ENCODE measurements at regions not wholly inside any gene's neighbourhood (a gene's known extent, or its start where the extent isn't known, plus 50 kb on each side); places are given as distances from the start of the nearest gene placed in this dataset.

- TF ChIP-seq ZNF462 (CRISPR knock-in tag; IDR thresholded peaks at IDR 0.05), result no peak
- TF ChIP-seq CTCF (conservative IDR thresholded peaks at IDR 0.05; ENCODE audit: low read depth in 2 of 2), result no peak
Observed at GRCh38 chr1:157287462-157287861, 149.3 kb upstream of the ETV3 start (continued).

- H3K27me3 Mint-ChIP-seq (ENCODE audit: insufficient read depth, low read depth, poor library complexity), result peaks cover 6% of the 10 kb centered on the region
- H3K4me3 ChIP-seq, result no peak overlapping the region
- no peaks in the 10 kb centered on the region for H3K36me3 Mint-ChIP-seq (ENCODE audit: low read depth)
- H3F3A ChIP-seq (replicated peaks; ENCODE audit: low read depth), result no peaks in the 10 kb centered on the region
- no peaks in the 10 kb centered on the region for H3K36me3 ChIP-seq (ENCODE audit: insufficient read depth)
- no peaks in the 10 kb centered on the region for H3K4me1 ChIP-seq (ENCODE audit: insufficient read depth)
- ATAC-seq, result no peak
- no peak overlapping the region for H3K4me3 Mint-ChIP-seq
- H3K27me3 ChIP-seq (ENCODE audit: insufficient read depth), result no peaks in the 10 kb centered on the region
- H2AFZ ChIP-seq, result no peak overlapping the region
- H3K9me2 ChIP-seq (ENCODE audit: insufficient read depth), result peaks cover 8% of the 10 kb centered on the region; the same call in 1 of the 2 replicates
- H3K4me1 Mint-ChIP-seq, result no peaks in the 10 kb centered on the region
- no peaks in the 10 kb centered on the region for H3K9me3 Mint-ChIP-seq
- H3K79me2 ChIP-seq (replicated peaks; ENCODE audit: insufficient read depth), result no peaks in the 10 kb centered on the region
- H4K20me1 ChIP-seq (replicated peaks; ENCODE audit: insufficient read depth), result no peaks in the 10 kb centered on the region
- H3K4me2 ChIP-seq, result no peak overlapping the region
- no peak overlapping the region for H3K27ac Mint-ChIP-seq
- H3K27ac ChIP-seq (ENCODE audit: low read depth), result no peak overlapping the region
- no peak for DNase-seq (ENCODE audit: low spot score)
- TF ChIP-seq ETS1 (IDR thresholded peaks at IDR 0.05), result no peak
- no peak for TF ChIP-seq CREB1 (CRISPR knock-in tag; IDR thresholded peaks at IDR 0.05; ENCODE audit: low read depth)
- TF ChIP-seq JUNB (IDR thresholded peaks at IDR 0.05; ENCODE audit: unreplicated experiment), result no peak
- TF ChIP-seq EZH2phosphoT487 (IDR thresholded peaks at IDR 0.05; ENCODE audit: unreplicated experiment), result no peak
- TF ChIP-seq ZNF114 (CRISPR knock-in tag; IDR thresholded peaks at IDR 0.05), result no peak
- TF ChIP-seq POLR2AphosphoS5 (IDR thresholded peaks at IDR 0.05; ENCODE audit: low read depth), result no peak
- TF ChIP-seq CTCF (conservative IDR thresholded peaks at IDR 0.05; ENCODE audit: low read depth in 2 of 2), result no peak
- TF ChIP-seq REST (IDR thresholded peaks at IDR 0.05; ENCODE audit: unreplicated experiment), result no peak
Observed at GRCh38 chr1:157286646-157287420, 148.6 kb upstream of the ETV3 start.
